ENCODE measurements at regions not wholly inside any gene's neighbourhood (a gene's known extent, or its start where the extent isn't known, plus 50 kb on each side); places are given as distances from the start of the nearest gene placed in this dataset.

DNA sequence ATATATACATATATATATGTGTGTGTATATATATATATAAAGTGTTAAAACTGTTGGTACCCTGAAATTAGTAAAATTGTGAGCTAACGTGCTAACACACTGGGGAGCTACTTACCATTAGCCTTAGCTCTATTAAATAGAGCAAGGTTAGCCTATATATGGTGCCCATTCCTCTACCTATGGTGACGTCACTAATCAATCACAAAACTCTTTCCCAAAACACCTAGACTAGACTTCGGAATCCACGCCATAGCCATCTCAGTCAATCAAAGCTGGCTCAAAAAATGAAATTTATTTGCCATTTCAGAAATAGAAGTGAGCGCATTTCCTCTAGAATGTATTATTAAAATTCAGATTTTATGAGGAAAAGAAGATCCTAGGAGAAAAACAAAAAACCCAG lies 229.0 kb upstream of the TENM3 start:
- TF ChIP-seq, protein P1, sequence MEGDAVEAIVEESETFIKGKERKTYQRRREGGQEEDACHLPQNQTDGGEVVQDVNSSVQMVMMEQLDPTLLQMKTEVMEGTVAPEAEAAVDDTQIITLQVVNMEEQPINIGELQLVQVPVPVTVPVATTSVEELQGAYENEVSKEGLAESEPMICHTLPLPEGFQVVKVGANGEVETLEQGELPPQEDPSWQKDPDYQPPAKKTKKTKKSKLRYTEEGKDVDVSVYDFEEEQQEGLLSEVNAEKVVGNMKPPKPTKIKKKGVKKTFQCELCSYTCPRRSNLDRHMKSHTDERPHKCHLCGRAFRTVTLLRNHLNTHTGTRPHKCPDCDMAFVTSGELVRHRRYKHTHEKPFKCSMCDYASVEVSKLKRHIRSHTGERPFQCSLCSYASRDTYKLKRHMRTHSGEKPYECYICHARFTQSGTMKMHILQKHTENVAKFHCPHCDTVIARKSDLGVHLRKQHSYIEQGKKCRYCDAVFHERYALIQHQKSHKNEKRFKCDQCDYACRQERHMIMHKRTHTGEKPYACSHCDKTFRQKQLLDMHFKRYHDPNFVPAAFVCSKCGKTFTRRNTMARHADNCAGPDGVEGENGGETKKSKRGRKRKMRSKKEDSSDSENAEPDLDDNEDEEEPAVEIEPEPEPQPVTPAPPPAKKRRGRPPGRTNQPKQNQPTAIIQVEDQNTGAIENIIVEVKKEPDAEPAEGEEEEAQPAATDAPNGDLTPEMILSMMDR (IDR thresholded peaks at IDR 0.05) = no peak
- TF ChIP-seq POLR2A (IDR thresholded peaks at IDR 0.05; ENCODE audit: low read depth) = no peak

All from esophagus muscularis mucosa (tissue), 3 donors.